Choroid plexus epithelial cell (primary cell): ENCODE measurements at regions not wholly inside any gene's neighbourhood (a gene's known extent, or its start where the extent isn't known, plus 50 kb on each side); places are given as distances from the start of the nearest gene placed in this dataset.

Source experiments
- DNase-seq: peaks from one replicate; pipeline ENCODE4 v3.0.0-alpha.2; 2010; ENCODE audit warnings: low read depth
- H3K4me3 ChIP-seq: 2 replicates; pipeline ENCODE4 v1.5.1; 2011; ENCODE audit warnings: low read depth, mild to moderate bottlenecking, control low read depth, low read length, moderate library complexity
- CTCF ChIP-seq: conservative IDR thresholded peaks from 2 replicates; pipeline ENCODE4 v1.5.1; 2011; ENCODE audit warnings: low read depth, mild to moderate bottlenecking, control low read depth, inconsistent platforms, low read length, moderate library complexity

GRCh38 chr7:68748934-68749900, 849.1 kb upstream of the AUTS2 start:
- no peak for TF ChIP-seq CTCF
- no peak overlapping the region for H3K4me3 ChIP-seq
- no peak for DNase-seq

- TF ChIP-seq CTCF, result no peak
- H3K4me3 ChIP-seq, result no peak overlapping the region
- DNase-seq, result no peak
These were observed 845.6 kb upstream of the AUTS2 start for GRCh38 chr7:68752485-68753178.

GRCh38 chr7:68754414-68754813, 843.9 kb upstream of the AUTS2 start:
- H3K4me3 ChIP-seq, result no peak overlapping the region
- no peak for DNase-seq
- no peak for TF ChIP-seq CTCF

- no peak for TF ChIP-seq CTCF
- DNase-seq, result no peak
- H3K4me3 ChIP-seq, result no peak overlapping the region
These were observed 841.2 kb upstream of the AUTS2 start for GRCh38 chr7:68756986-68757495.

DNA sequence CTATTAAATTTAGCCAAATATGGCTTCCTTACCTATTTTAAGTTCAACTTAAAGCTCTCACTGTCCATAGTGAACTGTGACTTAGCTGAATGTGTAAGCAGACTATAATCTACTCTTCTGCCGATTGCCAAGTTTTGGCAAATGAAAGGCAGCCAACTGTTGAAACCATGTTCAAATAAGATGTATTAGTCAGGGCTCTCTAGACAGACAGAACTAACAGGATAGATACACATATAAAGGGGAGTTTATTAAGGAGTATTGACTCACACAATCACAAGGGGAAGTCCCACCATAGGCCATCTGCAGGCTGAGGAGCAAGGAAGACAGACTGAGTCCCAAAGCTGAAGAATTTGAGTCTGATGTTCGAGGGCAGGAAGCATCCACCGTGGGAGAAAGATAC, 837.7 kb upstream of the AUTS2 start:
- no peak for TF ChIP-seq CTCF
- H3K4me3 ChIP-seq, result no peak overlapping the region
- DNase-seq, result no peak

DNA sequence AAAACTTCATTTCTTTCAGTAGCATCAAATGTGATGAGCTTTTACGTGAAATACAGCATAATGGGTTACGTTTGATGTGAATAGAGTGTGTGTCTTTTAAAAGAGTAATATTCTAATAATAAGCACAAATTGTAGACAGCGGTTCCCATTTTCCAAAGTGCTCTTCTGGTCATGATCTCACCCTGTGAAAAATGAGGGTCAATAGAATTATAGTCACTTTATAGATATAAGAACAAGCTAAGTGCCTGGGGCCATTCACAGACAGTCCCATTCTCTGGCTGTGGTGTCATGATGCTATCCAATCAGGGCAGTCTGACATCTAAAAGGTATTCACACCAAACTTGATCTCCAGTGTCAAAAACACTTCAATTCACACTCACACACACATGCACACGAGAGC, 830.8 kb upstream of the AUTS2 start:
- H3K4me3 ChIP-seq, result no peak overlapping the region
- no peak for TF ChIP-seq CTCF
- no peak for DNase-seq

DNA sequence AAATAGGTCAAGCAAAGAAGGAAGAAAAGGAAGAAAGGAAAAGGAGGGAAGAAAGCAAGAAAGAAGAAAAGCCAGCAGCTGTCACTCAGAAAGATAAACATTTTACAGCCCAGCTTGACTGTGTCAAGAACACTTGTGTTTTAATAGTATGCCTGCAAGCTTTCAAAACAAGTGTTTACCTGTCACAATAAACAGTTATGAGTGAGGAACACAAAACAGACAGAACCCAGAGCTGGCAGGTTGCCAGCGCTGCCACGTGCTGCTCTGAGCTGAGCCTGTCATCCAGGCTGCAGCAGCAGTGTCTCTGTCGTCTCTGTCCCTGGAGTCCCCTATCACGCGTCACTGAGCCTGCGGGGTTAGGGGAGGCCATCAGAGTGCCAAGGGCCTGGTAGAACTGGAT, 827.6 kb upstream of the AUTS2 start:
- no peak for TF ChIP-seq CTCF
- H3K4me3 ChIP-seq, result no peak overlapping the region
- no peak for DNase-seq
